Hippocampal formation (tissue), 2 donors: ENCODE measurements at regions not wholly inside any gene's neighbourhood (a gene's known extent, or its start where the extent isn't known, plus 50 kb on each side); places are given as distances from the start of the nearest gene placed in this dataset.

ENCODE experiments used
- DNase-seq, 2 donors: peaks; one replicate each; lab custom pipeline; 2025; lab: John Stamatoyannopoulos, UW

GRCh38 chr16:55221836-55222235 is 102.2 kb upstream of the IRX6 start:
- DNase-seq, result no peak

- no peak for DNase-seq
Measured at GRCh38 chr16:55222486-55222885, 101.5 kb upstream of the IRX6 start.

GRCh38 chr16:55225972-55226542 is 97.9 kb upstream of the IRX6 start:
- DNase-seq, result no peak

GRCh38 chr16:55232822-55233221 is 91.2 kb upstream of the IRX6 start:
- no peak for DNase-seq

DNA sequence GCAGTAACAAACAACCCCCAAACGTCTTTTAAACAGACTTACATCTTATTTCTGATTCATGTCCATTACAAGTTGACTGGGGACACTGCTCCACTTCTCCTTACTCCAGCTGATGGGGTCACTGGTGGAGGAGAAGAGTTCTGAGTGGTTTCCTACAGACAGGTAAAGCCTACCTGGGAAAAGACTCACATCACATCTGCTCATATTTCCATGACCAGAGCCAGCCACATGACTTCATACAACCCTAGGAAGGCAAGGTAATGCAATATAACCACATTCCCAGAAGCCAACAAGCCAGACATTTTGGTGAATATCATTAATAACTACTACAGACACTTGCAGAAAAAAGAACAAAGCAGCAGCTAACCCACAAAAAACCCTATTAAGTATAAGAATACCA is 90.5 kb upstream of the IRX6 start:
- DNase-seq, result no peak

DNA sequence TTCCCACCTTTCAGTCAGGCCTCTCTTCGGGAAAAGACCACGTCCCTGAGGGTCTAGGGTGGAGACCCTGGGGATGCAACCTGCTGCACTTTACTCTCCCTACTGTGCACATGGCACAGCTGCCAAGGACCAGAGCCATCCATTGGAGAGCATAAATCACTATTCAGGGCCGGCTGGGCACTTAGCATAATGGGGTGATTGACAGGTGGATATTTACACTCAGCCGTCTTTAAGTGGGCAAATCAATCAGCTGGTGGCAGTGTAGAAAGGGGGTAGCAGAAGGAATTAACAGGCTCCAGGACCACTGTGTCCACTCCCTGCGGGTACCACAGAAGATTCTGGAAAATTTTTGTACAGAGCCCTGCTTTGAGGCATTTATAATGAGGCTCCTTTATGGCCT is 87.3 kb upstream of the IRX6 start:
- DNase-seq, result no peak

DNA sequence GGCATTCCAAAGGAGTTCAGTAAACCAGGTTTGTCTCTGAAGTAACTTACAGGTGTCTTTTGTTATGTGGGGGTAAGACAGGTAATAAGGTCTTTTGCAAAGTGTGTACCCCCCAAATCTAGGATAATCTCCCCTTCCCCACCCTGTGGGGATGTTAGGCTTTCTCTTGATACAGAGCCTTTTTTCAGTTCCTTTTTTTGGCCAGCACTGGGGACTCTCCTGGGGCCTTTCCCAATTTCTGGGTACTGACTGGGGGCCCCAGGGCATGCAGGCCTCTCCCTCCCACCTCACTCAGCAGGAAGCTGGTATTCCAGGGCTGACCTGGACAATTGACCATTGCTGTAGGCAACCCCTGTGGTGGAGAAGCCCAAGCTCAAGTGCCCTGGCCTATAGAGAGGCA is 84.3 kb upstream of the IRX6 start:
- DNase-seq, result no peak

DNA sequence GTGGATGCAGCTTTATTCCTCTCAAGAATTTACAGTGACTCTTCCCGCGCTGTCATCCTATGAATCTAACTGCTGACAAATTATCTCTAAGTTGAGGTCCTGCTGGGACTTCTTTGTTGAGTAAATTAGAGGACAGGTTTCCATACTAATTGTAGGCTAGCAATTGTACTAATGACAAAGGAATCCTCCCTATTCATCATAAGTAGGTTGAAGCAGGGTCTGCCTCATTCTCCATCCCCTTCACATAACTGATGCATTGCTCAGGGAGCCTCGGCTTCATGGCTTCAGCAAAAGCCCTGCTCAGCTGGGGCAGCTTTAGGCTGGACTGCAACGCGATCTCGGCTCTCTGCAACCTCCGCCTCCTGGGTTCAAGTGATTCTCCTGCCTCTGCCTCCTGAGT is 83.1 kb upstream of the IRX6 start:
- no peak for DNase-seq

DNA sequence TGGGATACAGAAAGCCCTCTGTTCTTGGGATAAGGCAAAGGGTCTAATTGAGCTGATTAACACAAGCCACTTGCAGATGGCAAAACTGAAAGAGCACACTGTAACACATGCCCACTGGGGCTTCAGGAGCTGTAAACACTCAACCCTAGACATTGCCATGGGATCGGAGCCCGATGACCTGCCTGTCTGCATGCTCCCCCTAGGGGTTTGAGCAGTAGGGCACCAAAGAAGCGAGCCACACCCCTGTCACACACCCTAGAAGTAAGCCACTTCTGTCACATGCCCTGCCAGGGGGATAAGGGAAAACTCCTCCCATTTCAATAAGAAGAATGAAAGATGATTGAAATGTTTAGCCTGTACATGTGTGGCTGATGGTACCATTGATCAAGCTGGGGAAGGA is 81.3 kb upstream of the IRX6 start:
- DNase-seq, result no peak

- no peak for DNase-seq
Measured at GRCh38 chr16:55248058-55248457, 75.9 kb upstream of the IRX6 start.

- DNase-seq, result no peak
Measured at GRCh38 chr16:55248494-55248893, 75.5 kb upstream of the IRX6 start.

GRCh38 chr16:55249361-55249760 is 74.6 kb upstream of the IRX6 start:
- no peak for DNase-seq

DNA sequence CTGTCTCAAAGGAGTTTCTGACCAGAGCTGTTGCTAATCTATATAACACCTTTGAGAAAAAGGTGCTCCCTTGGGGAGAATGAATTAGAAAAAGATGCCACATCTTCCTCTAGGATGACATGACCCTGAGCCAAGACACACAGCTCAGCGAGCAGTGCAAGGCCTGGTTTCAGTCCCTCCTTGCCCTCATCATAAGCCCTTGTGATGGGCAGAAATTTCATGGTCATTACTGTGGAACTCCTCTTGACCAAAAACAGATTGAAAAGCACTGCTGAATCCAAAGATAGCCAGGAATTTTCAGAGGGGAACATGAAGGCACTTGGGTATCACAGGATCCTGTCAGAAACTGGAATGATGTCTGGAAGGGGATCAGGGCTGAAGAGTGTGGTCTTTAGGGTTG is 74.1 kb upstream of the IRX6 start:
- no peak for DNase-seq

GRCh38 chr16:55250701-55251100 is 73.3 kb upstream of the IRX6 start:
- no peak for DNase-seq

DNA sequence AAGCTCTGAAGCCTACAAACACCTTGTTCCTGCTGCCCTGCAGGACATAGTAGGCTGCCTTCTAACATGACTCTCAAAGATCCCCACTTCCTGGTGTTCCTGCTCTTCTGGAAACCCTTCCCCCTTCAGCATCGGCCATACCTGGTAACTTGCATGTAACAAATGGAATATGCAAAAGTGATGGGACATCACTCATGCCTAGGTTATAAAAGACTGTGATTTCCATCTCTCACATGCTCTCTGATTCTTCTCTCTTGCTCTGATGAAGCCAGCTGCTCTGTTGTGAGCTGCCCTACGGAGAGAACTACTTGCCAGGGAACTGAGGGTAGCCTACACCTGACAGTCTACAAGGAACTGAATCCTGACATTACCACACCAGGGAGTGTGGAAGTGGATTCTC is 72.9 kb upstream of the IRX6 start:
- DNase-seq, result no peak

DNA sequence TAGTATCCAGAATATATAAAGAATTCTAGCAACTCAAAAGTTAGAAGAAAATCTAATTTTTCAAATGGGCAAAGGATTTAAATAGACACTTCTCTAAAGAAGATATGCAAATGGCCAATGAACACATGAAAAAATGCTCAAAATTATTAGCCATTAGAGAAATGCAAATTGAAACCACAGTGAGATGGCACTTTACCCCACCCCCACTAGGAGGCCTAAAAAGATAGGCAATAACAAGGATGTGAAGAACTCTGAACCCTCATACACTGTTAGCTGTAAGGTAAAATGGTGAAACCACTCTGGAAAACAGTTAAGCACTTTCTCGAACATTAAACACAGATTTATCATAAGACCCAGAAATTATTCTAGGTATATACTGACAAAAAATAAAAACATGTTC is 71.4 kb upstream of the IRX6 start:
- no peak for DNase-seq

DNA sequence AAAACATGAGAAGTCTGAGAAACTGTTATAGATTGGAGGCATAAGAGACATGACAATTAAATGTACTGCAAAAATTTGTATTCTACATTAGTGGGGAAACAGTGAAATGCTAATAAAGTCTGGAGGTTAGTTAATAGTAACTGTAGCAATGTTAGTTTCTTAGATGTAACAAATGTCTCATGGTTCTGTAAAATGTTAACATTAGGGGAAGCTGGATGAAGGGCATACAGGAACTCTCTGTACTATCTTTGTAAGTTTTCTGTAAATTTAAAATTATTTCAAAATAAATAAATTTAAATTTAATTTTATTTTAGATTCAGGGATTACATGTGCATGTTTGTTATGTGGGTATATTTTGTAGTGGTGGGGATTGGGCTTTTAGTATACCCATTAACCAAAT is 70.0 kb upstream of the IRX6 start:
- DNase-seq, result no peak

DNA sequence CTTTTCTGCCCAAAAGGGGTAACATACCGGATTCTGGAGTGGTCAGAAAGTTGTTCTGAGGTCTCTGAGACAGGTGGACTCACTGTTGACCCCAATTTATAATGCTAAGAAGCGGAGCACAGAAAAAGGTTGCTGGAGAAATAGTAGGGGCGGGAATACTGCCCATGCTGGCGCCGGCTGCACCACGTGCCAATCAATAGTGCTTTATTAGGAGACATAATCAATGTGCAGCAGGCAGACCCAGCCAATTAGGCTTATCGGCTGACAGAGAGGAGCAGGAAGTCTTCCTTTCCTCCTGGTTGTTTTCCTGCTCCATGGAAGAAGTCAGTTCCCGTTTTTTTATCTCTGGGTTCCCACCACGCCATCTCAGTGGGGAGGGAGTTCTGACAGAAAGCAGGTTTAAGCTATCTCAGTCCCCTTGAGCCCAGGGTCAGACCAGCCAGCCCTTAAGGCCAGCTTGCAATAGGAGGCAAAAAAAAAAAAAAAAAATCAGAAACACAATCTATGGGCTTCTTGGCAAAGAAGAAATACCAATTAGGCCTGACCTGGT is 68.2 kb upstream of the IRX6 start:
- no peak for DNase-seq

- no peak for DNase-seq
Measured at GRCh38 chr16:55256412-55257016, 67.5 kb upstream of the IRX6 start.

GRCh38 chr16:55257966-55258613 is 65.9 kb upstream of the IRX6 start:
- DNase-seq, result no peak

GRCh38 chr16:55261301-55261700 is 62.7 kb upstream of the IRX6 start:
- no peak for DNase-seq

- no peak for DNase-seq
Measured at GRCh38 chr16:55263271-55264250, 60.4 kb upstream of the IRX6 start.
